Tibial artery (tissue), 4 donors: ENCODE measurements at regions not wholly inside any gene's neighbourhood (a gene's known extent, or its start where the extent isn't known, plus 50 kb on each side); places are given as distances from the start of the nearest gene placed in this dataset.
A peak's percentile ranks its signal among the peaks of the same experiment; 100 is the strongest.

Source experiments
- DNase-seq, 2 donors: peaks; one replicate each; pipeline ENCODE4 v3.0.0-alpha.2; 2019
- H3K27ac ChIP-seq, 2 donors: fragments of 200-600 bp; sonication (generic) in 1 of 2; 1 replicate in 1 of 2; 2 replicates in 1 of 2; pipeline ENCODE4 v1.5.1; 2018 to 2019; ENCODE audit warnings: mild to moderate bottlenecking in 1 of 2
- H3K27me3 ChIP-seq, 2 donors: fragments of 200-600 bp; sonication (generic) in 1 of 2; one replicate each; pipeline versions ENCODE4 v1.5.1 to v1.6.0; 2016 to 2019
- H3K36me3 ChIP-seq, 3 donors: fragments of 200-600 bp; sonication (generic) in 2 of 3; one replicate each; pipeline ENCODE4 v1.5.1; 2016 to 2019; ENCODE audit warnings: mild to moderate bottlenecking in 2 of 3
- H3K4me1 ChIP-seq, 4 donors: fragments of 200-600 bp; sonication (generic) in 2 of 4; 1 replicate in 3 of 4; 2 replicates in 1 of 4; pipeline ENCODE4 v1.5.1; 2016 to 2019
- H3K4me3 ChIP-seq, 2 donors: fragments of 200-600 bp; sonication (generic) in 1 of 2; 1 replicate in 1 of 2; 2 replicates in 1 of 2; pipeline ENCODE4 v1.5.1; 2018 to 2019; ENCODE audit warnings: mild to moderate bottlenecking in 2 of 2
- H3K9me3 ChIP-seq, 3 donors: fragments of 200-600 bp; sonication (generic) in 1 of 3; one replicate each; pipeline ENCODE4 v1.5.1; 2016 to 2019
- intact Hi-C: fragments of 100-400 bp; cut with DNase I; formaldehyde crosslinking; loops from one replicate; pipeline ENCODE4 v1.15.0; 2023; ENCODE audit warnings: low total_unique reads
- TF ChIP-seq, protein P1 (sequence below), 2 experiments: fragments of 200-600 bp in 1 of 2; fragments of 450-650 bp in 1 of 2; IDR thresholded peaks; one replicate each; pipeline ENCODE4 v1.5.1; 2017 to 2019; ENCODE audit warnings: antibody characterized with exemption in 2 of 2, mild to moderate bottlenecking in 1 of 2, moderate library complexity in 1 of 2

DNA sequence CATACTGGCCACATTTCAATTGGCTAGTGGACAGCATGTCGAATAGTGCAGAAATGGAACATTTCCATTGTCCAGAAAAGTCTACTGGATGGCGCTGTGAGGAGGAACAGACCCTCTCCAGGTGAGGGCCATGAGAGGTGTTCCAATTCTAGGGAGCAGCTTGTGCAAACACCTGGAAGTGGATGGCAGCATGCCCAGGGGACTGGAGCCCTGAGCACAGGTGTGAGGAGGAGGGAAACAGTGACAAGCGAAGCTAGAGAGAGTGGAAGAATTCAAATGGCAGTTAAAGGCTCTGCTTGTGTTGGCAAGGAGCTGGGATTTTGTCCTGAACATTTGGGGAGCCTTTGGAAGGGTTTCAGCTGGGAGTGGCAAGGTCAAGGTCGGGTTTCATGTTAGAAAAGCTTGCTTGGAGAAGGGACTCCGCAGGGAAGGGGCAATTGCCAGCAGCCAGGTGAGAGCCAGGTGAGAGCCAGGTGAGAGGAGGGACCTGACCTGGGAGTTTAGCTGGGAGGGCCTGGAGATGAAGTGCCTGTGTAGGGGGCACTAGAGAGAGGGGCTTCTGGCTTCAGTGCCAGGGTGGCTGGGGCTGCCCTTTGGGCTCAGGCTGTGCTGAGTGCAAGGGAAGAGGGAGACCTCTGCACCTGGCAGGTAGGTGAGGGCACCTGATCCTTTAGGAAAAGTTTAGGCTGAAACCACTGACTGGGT, 93.8 kb downstream of the LINGO1 start:
- Histone ChIP-seq H3K36me3 (no peaks in the 10 kb centered on the region), H3K27ac (no peak overlapping the region), H3K27me3 (peaks cover 0 to 4% of the 10 kb centered on the region in 2 donors), H3K9me3 (no peaks in the 10 kb centered on the region), H3K4me3 (no peak overlapping the region), H3K4me1 (peaks cover 0 to 30% (median 12%) of the 10 kb centered on the region in 4 donors)
- intact Hi-C loops: no loop called here
- TF ChIP-seq, protein P1, sequence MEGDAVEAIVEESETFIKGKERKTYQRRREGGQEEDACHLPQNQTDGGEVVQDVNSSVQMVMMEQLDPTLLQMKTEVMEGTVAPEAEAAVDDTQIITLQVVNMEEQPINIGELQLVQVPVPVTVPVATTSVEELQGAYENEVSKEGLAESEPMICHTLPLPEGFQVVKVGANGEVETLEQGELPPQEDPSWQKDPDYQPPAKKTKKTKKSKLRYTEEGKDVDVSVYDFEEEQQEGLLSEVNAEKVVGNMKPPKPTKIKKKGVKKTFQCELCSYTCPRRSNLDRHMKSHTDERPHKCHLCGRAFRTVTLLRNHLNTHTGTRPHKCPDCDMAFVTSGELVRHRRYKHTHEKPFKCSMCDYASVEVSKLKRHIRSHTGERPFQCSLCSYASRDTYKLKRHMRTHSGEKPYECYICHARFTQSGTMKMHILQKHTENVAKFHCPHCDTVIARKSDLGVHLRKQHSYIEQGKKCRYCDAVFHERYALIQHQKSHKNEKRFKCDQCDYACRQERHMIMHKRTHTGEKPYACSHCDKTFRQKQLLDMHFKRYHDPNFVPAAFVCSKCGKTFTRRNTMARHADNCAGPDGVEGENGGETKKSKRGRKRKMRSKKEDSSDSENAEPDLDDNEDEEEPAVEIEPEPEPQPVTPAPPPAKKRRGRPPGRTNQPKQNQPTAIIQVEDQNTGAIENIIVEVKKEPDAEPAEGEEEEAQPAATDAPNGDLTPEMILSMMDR (IDR thresholded peaks at IDR 0.05): no peak
- DNase-seq: peak in 1 of 2 donors; percentile 58

DNA sequence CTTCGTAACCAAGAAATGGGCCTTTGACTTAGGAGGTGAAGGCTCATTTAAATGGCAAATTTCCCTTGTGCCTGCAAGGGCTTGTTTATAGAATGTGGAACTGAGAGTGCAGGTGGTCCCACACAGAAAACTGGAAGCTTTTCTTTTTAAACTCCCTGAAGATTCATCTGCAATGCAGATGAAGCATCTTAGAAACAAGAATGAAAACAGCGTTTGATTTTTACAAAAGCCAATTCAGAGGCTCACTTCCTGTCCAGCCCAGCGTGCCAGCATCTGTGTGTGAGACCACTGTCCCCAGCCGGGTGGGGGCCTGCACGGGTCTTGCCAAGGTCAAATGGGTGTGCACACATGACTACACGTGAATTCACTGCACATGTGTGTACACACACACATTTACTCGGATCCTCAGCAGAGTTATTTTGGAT, 94.7 kb downstream of the LINGO1 start:
- DNase-seq: peak in 1 of 2 donors; percentile 48
- Histone ChIP-seq H3K4me1 (peaks cover 0 to 21% (median 5%) of the 10 kb centered on the region in 4 donors), H3K36me3 (no peaks in the 10 kb centered on the region), H3K27ac (no peak overlapping the region), H3K27me3 (peaks cover 0 to 4% of the 10 kb centered on the region in 2 donors), H3K9me3 (no peaks in the 10 kb centered on the region), H3K4me3 (no peak overlapping the region)
- TF ChIP-seq, protein P1 (IDR thresholded peaks at IDR 0.05): no peak
- intact Hi-C loops: no loop called here

DNA sequence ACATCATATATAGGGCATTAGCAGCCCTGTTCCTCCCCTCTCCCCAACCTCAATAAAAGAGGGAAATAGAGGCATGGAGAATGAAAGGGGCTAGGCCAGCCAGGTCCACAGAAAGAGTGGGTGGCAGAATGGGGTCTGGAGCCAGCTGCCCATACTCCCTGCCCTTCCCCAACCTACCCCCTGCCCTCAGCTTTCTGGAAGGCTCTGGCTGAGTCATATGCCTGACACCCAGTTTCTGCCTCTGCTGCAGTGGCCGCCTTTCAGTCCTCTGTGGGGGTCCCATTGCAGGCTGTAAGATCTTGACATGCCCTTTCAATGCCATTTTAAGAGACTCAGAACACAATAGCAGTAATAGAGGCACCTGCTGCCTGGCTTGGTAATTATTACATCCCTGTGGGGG, 95.7 kb downstream of the LINGO1 start:
- peak in 1 of 2 donors; percentile 31 for DNase-seq
- Histone ChIP-seq H3K9me3 (no peaks in the 10 kb centered on the region), H3K4me3 (no peak overlapping the region), H3K36me3 (no peaks in the 10 kb centered on the region), H3K4me1 (peaks cover 0 to 13% (median 0%) of the 10 kb centered on the region in 4 donors), H3K27ac (no peak overlapping the region), H3K27me3 (peaks cover 0 to 4% of the 10 kb centered on the region in 2 donors)
- TF ChIP-seq, protein P1 (IDR thresholded peaks at IDR 0.05): no peak
- intact Hi-C loops: no loop called here

DNA sequence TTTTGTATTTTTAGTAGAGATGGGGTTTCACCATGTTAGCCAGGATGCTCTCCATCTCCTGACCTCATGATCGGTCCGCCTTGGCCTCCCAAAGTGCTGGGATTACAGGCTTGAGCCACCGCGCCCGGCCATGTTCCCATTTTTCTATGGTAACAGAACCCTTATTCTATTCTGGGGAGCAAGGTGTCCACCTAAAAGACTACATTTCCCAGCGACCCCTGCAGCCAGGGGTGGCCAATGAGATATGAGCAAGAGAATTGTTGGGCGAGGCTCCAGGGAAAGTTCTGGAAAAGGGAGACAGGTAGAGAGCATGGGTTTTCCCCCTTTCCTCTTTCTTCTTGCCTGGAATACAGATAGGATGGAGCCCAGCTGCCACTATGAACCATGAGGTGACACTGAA, 96.9 kb downstream of the LINGO1 start:
- Histone ChIP-seq H3K4me1 (peaks cover 0 to 9% (median 0%) of the 10 kb centered on the region in 4 donors), H3K9me3 (no peaks in the 10 kb centered on the region), H3K27ac (no peak overlapping the region), H3K27me3 (peaks cover 0 to 4% of the 10 kb centered on the region in 2 donors), H3K36me3 (no peaks in the 10 kb centered on the region), H3K4me3 (no peak overlapping the region)
- intact Hi-C loops: no loop called here
- DNase-seq: peak in 1 of 2 donors; percentile 31
- TF ChIP-seq, protein P1 (IDR thresholded peaks at IDR 0.05): no peak
